ENCODE measurements at regions not wholly inside any gene's neighbourhood (a gene's known extent, or its start where the extent isn't known, plus 50 kb on each side); places are given as distances from the start of the nearest gene placed in this dataset.

- no peak for TF ChIP-seq POLR2A (IDR thresholded peaks at IDR 0.05)
- TF ChIP-seq CTCF (IDR thresholded peaks at IDR 0.05), result no peak
Measured at GRCh38 chr11:133753150-133753549, 92.2 kb downstream of the SPATA19 start.

All from lower leg skin (tissue), 3 donors.